Transverse colon (tissue), 4 donors: ENCODE measurements at regions not wholly inside any gene's neighbourhood (a gene's known extent, or its start where the extent isn't known, plus 50 kb on each side); places are given as distances from the start of the nearest gene placed in this dataset.

Source experiments
- EP300 ChIP-seq: sonication (generic); formaldehyde crosslinking; IDR thresholded peaks from one replicate; pipeline ENCODE4 v1.6.1; 2017; ENCODE audit warnings: antibody characterized with exemption, low read depth
- POLR2AphosphoS5 ChIP-seq, 3 donors: sonication (generic); formaldehyde crosslinking; IDR thresholded peaks; one replicate each; pipeline ENCODE4 v1.6.1; 2016; ENCODE audit warnings: antibody characterized with exemption in 3 of 3
- TF ChIP-seq, protein P1 (sequence below), 5 experiments: fragments of 200-600 bp in 3 of 5; fragments of 450-650 bp in 2 of 5; sonication (generic) in 3 of 5; IDR thresholded peaks; 1 replicate in 2 of 5; 2 replicates in 3 of 5; pipeline ENCODE4 v1.5.1; 2016 to 2017; ENCODE audit warnings: antibody characterized with exemption in 5 of 5, inconsistent platforms in 3 of 5, mild to moderate bottlenecking in 2 of 5, moderate library complexity in 1 of 5

- TF ChIP-seq POLR2AphosphoS5 (IDR thresholded peaks at IDR 0.05) (no peak), EP300 (no peak)
- TF ChIP-seq, protein P1, sequence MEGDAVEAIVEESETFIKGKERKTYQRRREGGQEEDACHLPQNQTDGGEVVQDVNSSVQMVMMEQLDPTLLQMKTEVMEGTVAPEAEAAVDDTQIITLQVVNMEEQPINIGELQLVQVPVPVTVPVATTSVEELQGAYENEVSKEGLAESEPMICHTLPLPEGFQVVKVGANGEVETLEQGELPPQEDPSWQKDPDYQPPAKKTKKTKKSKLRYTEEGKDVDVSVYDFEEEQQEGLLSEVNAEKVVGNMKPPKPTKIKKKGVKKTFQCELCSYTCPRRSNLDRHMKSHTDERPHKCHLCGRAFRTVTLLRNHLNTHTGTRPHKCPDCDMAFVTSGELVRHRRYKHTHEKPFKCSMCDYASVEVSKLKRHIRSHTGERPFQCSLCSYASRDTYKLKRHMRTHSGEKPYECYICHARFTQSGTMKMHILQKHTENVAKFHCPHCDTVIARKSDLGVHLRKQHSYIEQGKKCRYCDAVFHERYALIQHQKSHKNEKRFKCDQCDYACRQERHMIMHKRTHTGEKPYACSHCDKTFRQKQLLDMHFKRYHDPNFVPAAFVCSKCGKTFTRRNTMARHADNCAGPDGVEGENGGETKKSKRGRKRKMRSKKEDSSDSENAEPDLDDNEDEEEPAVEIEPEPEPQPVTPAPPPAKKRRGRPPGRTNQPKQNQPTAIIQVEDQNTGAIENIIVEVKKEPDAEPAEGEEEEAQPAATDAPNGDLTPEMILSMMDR (IDR thresholded peaks at IDR 0.05): no peak
Observed at GRCh38 chr2:191540681-191541080, 137.3 kb upstream of the NABP1 start.
